CD4-positive, alpha-beta T cell treated with Interleukin-21 for 1 hour (primary cell): ENCODE measurements at regions not wholly inside any gene's neighbourhood (a gene's known extent, or its start where the extent isn't known, plus 50 kb on each side); places are given as distances from the start of the nearest gene placed in this dataset.

Experiments used
- DNase-seq: peaks from one replicate; pipeline ENCODE4 v3.0.0-alpha.2; 2020

GRCh38 chr2:177038787-177039484, 173.7 kb upstream of the HNRNPA3 start:
- no peak for DNase-seq

GRCh38 chr2:177042311-177042710, 170.3 kb upstream of the HNRNPA3 start:
- DNase-seq = no peak

- no peak for DNase-seq
Observed at GRCh38 chr2:177044671-177045070, 167.9 kb upstream of the HNRNPA3 start.

- DNase-seq = no peak
Observed at GRCh38 chr2:177048981-177049380, 163.6 kb upstream of the HNRNPA3 start.

- no peak for DNase-seq
Observed at GRCh38 chr2:177051278-177051677, 161.3 kb upstream of the HNRNPA3 start.

- DNase-seq = no peak
Observed at GRCh38 chr2:177052471-177052870, 160.1 kb upstream of the HNRNPA3 start.

- no peak for DNase-seq
Observed at GRCh38 chr2:177053038-177053437, 159.6 kb upstream of the HNRNPA3 start.

GRCh38 chr2:177053716-177054115, 158.9 kb upstream of the HNRNPA3 start:
- DNase-seq = no peak

GRCh38 chr2:177056481-177056929, 156.1 kb upstream of the HNRNPA3 start:
- DNase-seq = no peak

- DNase-seq = no peak
Observed at GRCh38 chr2:177058747-177059146, 153.8 kb upstream of the HNRNPA3 start.

GRCh38 chr2:177059293-177059692, 153.3 kb upstream of the HNRNPA3 start:
- no peak for DNase-seq

GRCh38 chr2:177063331-177063730, 149.3 kb upstream of the HNRNPA3 start:
- no peak for DNase-seq

GRCh38 chr2:177064422-177064821, 148.2 kb upstream of the HNRNPA3 start:
- no peak for DNase-seq

GRCh38 chr2:177068967-177069366, 143.6 kb upstream of the HNRNPA3 start:
- no peak for DNase-seq

GRCh38 chr2:177072090-177072489, 140.5 kb upstream of the HNRNPA3 start:
- DNase-seq = no peak

GRCh38 chr2:177073611-177074010, 139.0 kb upstream of the HNRNPA3 start:
- no peak for DNase-seq

GRCh38 chr2:177074099-177074710, 138.4 kb upstream of the HNRNPA3 start:
- no peak for DNase-seq

- DNase-seq = no peak
Observed at GRCh38 chr2:177075254-177075653, 137.3 kb upstream of the HNRNPA3 start.

GRCh38 chr2:177076636-177077179, 135.9 kb upstream of the HNRNPA3 start:
- no peak for DNase-seq

- no peak for DNase-seq
Observed at GRCh38 chr2:177077778-177078177, 134.8 kb upstream of the HNRNPA3 start.

GRCh38 chr2:177078416-177078815, 134.2 kb upstream of the HNRNPA3 start:
- no peak for DNase-seq

- DNase-seq = no peak
Observed at GRCh38 chr2:177078855-177079254, 133.7 kb upstream of the HNRNPA3 start.

GRCh38 chr2:177080746-177081284, 131.8 kb upstream of the HNRNPA3 start:
- no peak for DNase-seq

- DNase-seq = no peak
Observed at GRCh38 chr2:177084607-177085006, 128.0 kb upstream of the HNRNPA3 start.
